Mesothelial cell of epicardium (in vitro differentiated cells): ENCODE measurements at regions not wholly inside any gene's neighbourhood (a gene's known extent, or its start where the extent isn't known, plus 50 kb on each side); places are given as distances from the start of the nearest gene placed in this dataset.

Source experiments
- DNase-seq, 2 experiments: peaks; one replicate each; pipeline ENCODE4 v3.0.0; 2021; ENCODE audit warnings: low spot score in 2 of 2; ENCODE audit not compliant: unreplicated experiment in 2 of 2
- H3K27ac Mint-ChIP-seq: 2 replicates; pipeline ENCODE4 v1.8.0; 2021; ENCODE audit warnings: mixed read lengths
- H3K27me3 Mint-ChIP-seq: 2 replicates; pipeline ENCODE4 v1.8.0; 2021; ENCODE audit warnings: low read depth, mixed read lengths
- H3K36me3 Mint-ChIP-seq: 2 replicates; pipeline ENCODE4 v1.8.0; 2021; ENCODE audit warnings: mixed read lengths
- H3K4me1 Mint-ChIP-seq: 2 replicates; pipeline ENCODE4 v1.8.0; 2021; ENCODE audit warnings: mixed read lengths
- H3K4me3 Mint-ChIP-seq: 2 replicates; pipeline ENCODE4 v1.8.0; 2021; ENCODE audit warnings: mild to moderate bottlenecking, moderate library complexity, mixed read lengths
- H3K9me3 Mint-ChIP-seq: 2 replicates; pipeline ENCODE4 v1.8.0; 2021; ENCODE audit warnings: mixed read lengths
- CTCF ChIP-seq: fragments of 200-600 bp; sonication (generic); IDR thresholded peaks from one replicate; pipeline ENCODE4 v1.5.0; 2021; ENCODE audit warnings: antibody characterized with exemption; ENCODE audit not compliant: unreplicated experiment

GRCh38 chr2:18440777-18441176, 119.7 kb downstream of the RDH14 start:
- Mint-ChIP-seq H3K9me3 (peaks cover 5% of the 10 kb centered on the region), H3K27me3 (peaks cover 4% of the 10 kb centered on the region), H3K36me3 (no peaks in the 10 kb centered on the region), H3K4me1 (peaks cover 22% of the 10 kb centered on the region), H3K4me3 (no peak overlapping the region), H3K27ac (no peak overlapping the region)
- no peak for DNase-seq
- no peak for TF ChIP-seq CTCF

- H3K4me1 Mint-ChIP-seq = peaks cover 20% of the 10 kb centered on the region
- no peaks in the 10 kb centered on the region for H3K36me3 Mint-ChIP-seq
- DNase-seq = no peak
- H3K27ac Mint-ChIP-seq = no peak overlapping the region
- TF ChIP-seq CTCF = no peak
- H3K27me3 Mint-ChIP-seq = peaks cover 4% of the 10 kb centered on the region
- no peak overlapping the region for H3K4me3 Mint-ChIP-seq
- peaks cover 5% of the 10 kb centered on the region for H3K9me3 Mint-ChIP-seq
Observed at GRCh38 chr2:18440141-18440661, 120.3 kb downstream of the RDH14 start.

- Mint-ChIP-seq H3K4me3 (no peak overlapping the region), H3K36me3 (no peaks in the 10 kb centered on the region), H3K4me1 (peaks cover 20% of the 10 kb centered on the region), H3K27me3 (peaks cover 4% of the 10 kb centered on the region), H3K9me3 (peaks cover 5% of the 10 kb centered on the region), H3K27ac (no peak overlapping the region)
- DNase-seq = no peak
- TF ChIP-seq CTCF = no peak
Observed at GRCh38 chr2:18439716-18440115, 120.7 kb downstream of the RDH14 start.

DNA sequence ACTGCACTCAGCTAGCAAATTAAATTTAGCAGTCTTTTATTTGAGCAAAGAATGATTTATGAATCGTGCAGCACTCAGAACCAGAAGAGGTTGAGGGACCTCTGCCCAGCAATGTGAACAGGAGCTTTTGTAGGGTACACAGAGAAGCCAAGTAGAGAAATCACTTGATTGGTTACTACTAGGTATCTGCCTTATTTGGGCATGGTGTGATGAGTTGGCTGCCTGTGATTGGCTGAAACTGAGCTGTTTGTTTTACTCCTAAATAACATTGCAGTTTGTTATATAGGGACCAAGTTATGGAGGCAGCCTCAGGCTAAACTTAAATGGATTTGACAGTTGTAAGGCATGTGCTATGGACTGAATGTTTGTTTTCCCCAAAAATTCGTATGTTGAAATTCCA, 122.5 kb downstream of the RDH14 start:
- no peak for TF ChIP-seq CTCF
- H3K4me3 Mint-ChIP-seq = no peak overlapping the region
- H3K27me3 Mint-ChIP-seq = no peaks in the 10 kb centered on the region
- H3K27ac Mint-ChIP-seq = no peak overlapping the region
- H3K4me1 Mint-ChIP-seq = peaks cover 28% of the 10 kb centered on the region
- no peaks in the 10 kb centered on the region for H3K36me3 Mint-ChIP-seq
- peaks cover 5% of the 10 kb centered on the region for H3K9me3 Mint-ChIP-seq
- DNase-seq = no peak

- Mint-ChIP-seq H3K4me1 (peaks cover 31% of the 10 kb centered on the region), H3K27me3 (no peaks in the 10 kb centered on the region), H3K27ac (no peak overlapping the region), H3K4me3 (no peak overlapping the region), H3K36me3 (no peaks in the 10 kb centered on the region), H3K9me3 (peaks cover 5% of the 10 kb centered on the region)
- DNase-seq = no peak
- no peak for TF ChIP-seq CTCF
Observed at GRCh38 chr2:18436503-18437005, 123.9 kb downstream of the RDH14 start.

- Mint-ChIP-seq H3K36me3 (no peaks in the 10 kb centered on the region), H3K27me3 (no peaks in the 10 kb centered on the region), H3K4me1 (peaks cover 23% of the 10 kb centered on the region), H3K4me3 (no peak overlapping the region), H3K9me3 (peaks cover 5% of the 10 kb centered on the region), H3K27ac (no peak overlapping the region)
- DNase-seq = no peak
- TF ChIP-seq CTCF = peak; percentile 84
Observed at GRCh38 chr2:18435426-18436037, 124.9 kb downstream of the RDH14 start.
